NB4 (cell line): ENCODE measurements at regions not wholly inside any gene's neighbourhood (a gene's known extent, or its start where the extent isn't known, plus 50 kb on each side); places are given as distances from the start of the nearest gene placed in this dataset.

Source experiments
- POLR2A ChIP-seq: IDR thresholded peaks from 2 replicates; pipeline ENCODE4 v1.6.1; 2011; ENCODE audit warnings: mild to moderate bottlenecking; ENCODE audit not compliant: insufficient read length; ENCODE audit errors: extremely low read depth
- TF ChIP-seq, protein P1 (sequence below): IDR thresholded peaks from one replicate; pipeline ENCODE4 v1.5.1; 2012; ENCODE audit warnings: low read depth, low read length

DNA sequence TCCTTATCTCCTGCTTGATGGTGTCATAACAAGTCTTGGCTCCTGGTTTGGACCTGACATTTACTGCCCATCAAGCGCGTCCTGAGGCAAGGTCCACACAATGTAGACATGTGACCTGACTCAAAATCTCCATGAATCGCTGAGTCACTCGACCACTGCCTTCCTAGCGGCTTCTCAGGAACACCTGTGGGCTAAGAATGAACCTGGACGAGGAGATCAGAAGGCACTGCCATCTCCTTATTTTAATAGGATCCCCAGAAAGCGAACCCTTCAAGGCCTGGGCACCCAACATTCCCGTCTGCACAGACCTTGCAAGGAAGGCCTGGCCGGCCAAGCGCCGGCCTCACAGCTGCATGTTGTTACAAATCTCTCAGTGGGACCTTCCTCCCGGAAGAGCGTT, 60.6 kb upstream of the IRX1 start:
- TF ChIP-seq, protein P1, sequence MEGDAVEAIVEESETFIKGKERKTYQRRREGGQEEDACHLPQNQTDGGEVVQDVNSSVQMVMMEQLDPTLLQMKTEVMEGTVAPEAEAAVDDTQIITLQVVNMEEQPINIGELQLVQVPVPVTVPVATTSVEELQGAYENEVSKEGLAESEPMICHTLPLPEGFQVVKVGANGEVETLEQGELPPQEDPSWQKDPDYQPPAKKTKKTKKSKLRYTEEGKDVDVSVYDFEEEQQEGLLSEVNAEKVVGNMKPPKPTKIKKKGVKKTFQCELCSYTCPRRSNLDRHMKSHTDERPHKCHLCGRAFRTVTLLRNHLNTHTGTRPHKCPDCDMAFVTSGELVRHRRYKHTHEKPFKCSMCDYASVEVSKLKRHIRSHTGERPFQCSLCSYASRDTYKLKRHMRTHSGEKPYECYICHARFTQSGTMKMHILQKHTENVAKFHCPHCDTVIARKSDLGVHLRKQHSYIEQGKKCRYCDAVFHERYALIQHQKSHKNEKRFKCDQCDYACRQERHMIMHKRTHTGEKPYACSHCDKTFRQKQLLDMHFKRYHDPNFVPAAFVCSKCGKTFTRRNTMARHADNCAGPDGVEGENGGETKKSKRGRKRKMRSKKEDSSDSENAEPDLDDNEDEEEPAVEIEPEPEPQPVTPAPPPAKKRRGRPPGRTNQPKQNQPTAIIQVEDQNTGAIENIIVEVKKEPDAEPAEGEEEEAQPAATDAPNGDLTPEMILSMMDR: no peak
- TF ChIP-seq POLR2A: no peak
